ENCODE measurements at regions not wholly inside any gene's neighbourhood (a gene's known extent, or its start where the extent isn't known, plus 50 kb on each side); places are given as distances from the start of the nearest gene placed in this dataset.

DNA sequence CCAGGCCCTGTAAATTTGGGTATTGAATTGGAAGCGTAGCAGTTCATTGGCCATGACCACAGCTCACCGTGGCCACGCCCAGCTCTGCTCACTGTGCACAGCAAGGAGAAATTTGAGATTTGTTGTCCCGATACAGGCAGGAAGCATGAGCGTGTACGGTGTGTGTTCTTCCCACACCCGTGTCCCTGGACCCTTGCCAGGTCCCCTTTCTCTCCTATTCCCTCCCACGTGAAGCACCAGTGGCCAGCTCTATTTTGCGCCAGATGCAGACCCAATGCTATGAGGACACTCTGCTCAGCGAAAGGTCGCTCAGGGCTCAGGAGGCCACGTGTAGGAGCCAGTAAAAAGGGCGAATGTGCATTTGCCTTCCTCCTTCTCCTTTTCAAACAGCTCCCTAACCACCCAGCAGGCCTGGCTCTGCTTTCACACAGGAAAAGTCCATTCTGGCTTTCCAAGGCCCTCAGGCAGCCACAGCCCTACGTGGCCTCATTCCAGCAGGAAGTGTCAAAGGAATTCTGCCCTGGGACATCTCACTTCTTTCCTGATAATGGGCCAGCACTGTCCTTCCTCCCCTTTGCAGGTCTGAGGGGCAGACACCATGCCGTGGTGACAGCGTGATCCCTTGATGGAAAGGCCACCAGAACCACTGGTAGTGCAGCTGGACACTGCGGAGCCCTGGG is 499.2 kb upstream of the CDH4 start:
- Histone ChIP-seq H3K27me3 (ENCODE audit: control insufficient read depth, insufficient read depth, low read length) (peaks cover 11% of the 10 kb centered on the region), H3K4me2 (ENCODE audit: low read length) (no peak overlapping the region), H3K4me3 (ENCODE audit: low read length) (no peak overlapping the region), H3K9me3 (replicated peaks; ENCODE audit: low read length) (no peaks in the 10 kb centered on the region), H3K9ac (ENCODE audit: low read depth, low read length) (no peak overlapping the region), H3K4me1 (ENCODE audit: control insufficient read depth, insufficient read depth, low read length) (no peaks in the 10 kb centered on the region), H3K36me3 (ENCODE audit: insufficient read depth, low read length) (no peaks in the 10 kb centered on the region)

DNA sequence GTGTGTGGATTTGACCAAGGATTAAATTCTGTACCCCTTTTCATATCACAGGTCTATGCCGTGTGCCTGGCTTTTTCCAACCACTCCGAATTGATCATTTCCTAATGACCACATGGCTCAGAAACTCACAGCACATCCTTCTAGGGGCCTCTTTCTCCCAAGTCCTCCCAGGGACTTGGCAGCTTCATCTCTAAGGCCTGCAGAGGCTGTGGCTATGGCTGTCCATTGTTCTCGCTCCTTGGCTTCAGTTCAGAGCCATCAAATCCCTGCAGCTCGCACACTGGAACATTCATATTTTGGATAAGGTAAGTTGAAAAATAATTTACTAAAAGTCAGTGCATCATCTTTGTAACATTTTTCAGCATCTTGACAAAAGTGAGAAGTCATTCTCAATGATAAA is 497.2 kb upstream of the CDH4 start:
- H3K36me3 ChIP-seq (ENCODE audit: insufficient read depth, low read length), result no peaks in the 10 kb centered on the region
- no peaks in the 10 kb centered on the region for H3K4me1 ChIP-seq (ENCODE audit: control insufficient read depth, insufficient read depth, low read length)
- peaks cover 11% of the 10 kb centered on the region for H3K27me3 ChIP-seq (ENCODE audit: control insufficient read depth, insufficient read depth, low read length)
- H3K9me3 ChIP-seq (replicated peaks; ENCODE audit: low read length), result no peaks in the 10 kb centered on the region
- no peak overlapping the region for H3K4me2 ChIP-seq (ENCODE audit: low read length)
- H3K9ac ChIP-seq (ENCODE audit: low read depth, low read length), result no peak overlapping the region
- no peak overlapping the region for H3K4me3 ChIP-seq (ENCODE audit: low read length)

DNA sequence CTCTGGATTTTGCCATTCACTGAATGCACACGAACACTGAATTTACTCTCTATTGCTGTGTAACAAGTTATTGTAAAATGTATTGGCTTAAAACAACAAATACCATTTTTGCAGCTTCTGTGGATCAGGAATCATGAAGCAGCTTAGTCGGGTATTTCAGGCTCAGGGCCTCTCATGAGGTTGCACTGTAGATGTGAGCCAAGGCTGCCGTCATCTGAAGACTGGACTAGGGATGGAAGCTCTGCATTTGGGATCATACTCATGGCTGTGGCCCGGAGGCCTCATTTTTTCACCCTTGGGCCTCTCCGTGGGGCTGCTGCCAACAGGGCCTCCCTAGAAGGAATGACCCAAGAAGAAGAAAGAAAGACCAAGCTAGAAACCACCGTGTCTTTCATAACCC is 492.4 kb upstream of the CDH4 start:
- Histone ChIP-seq H3K9ac (ENCODE audit: low read depth, low read length) (no peak overlapping the region), H3K4me3 (ENCODE audit: low read length) (no peak overlapping the region), H3K36me3 (ENCODE audit: insufficient read depth, low read length) (no peaks in the 10 kb centered on the region), H3K4me1 (ENCODE audit: control insufficient read depth, insufficient read depth, low read length) (no peaks in the 10 kb centered on the region), H3K9me3 (replicated peaks; ENCODE audit: low read length) (no peaks in the 10 kb centered on the region), H3K27me3 (ENCODE audit: control insufficient read depth, insufficient read depth, low read length) (peaks cover 14% of the 10 kb centered on the region), H3K4me2 (ENCODE audit: low read length) (no peak overlapping the region)

DNA sequence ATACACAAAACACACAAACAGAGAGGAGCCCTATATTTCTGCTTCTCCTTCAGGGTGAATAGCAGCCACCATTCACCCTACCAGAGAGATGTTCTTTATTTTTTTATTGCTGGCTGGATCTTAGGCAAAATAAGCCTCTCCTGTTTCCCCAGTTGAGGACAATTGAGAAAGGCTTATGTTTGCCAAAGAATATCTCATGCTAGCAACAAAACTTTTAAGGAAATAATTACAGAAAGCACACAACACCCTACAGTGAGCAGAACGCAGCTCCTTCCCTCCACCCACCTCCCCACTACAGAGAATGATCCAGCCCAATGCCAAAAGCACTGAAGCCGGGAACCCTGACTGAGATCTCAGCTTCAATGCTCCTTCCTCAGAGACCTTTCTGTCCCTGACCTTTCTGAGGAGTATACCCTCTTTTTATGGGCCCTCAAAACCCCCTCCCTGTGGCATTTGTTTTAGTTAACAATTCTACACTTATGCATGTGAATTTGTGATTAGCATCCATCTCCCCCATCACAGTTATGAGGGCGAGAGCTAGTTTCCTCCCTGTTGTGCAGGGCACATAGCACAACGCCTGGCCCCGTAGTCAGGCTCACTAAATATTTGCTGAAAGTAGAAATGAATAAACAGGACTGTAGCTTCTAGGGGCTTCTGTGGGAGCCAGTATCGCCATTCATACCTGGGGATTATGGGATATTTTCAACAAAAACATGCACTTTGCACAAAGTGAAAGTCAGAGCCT is 491.6 kb upstream of the CDH4 start:
- Histone ChIP-seq H3K27me3 (ENCODE audit: control insufficient read depth, insufficient read depth, low read length) (peaks cover 20% of the 10 kb centered on the region), H3K9ac (ENCODE audit: low read depth, low read length) (no peak overlapping the region), H3K4me3 (ENCODE audit: low read length) (no peak overlapping the region), H3K9me3 (replicated peaks; ENCODE audit: low read length) (no peaks in the 10 kb centered on the region), H3K4me1 (ENCODE audit: control insufficient read depth, insufficient read depth, low read length) (no peaks in the 10 kb centered on the region), H3K36me3 (ENCODE audit: insufficient read depth, low read length) (no peaks in the 10 kb centered on the region), H3K4me2 (ENCODE audit: low read length) (no peak overlapping the region)

DNA sequence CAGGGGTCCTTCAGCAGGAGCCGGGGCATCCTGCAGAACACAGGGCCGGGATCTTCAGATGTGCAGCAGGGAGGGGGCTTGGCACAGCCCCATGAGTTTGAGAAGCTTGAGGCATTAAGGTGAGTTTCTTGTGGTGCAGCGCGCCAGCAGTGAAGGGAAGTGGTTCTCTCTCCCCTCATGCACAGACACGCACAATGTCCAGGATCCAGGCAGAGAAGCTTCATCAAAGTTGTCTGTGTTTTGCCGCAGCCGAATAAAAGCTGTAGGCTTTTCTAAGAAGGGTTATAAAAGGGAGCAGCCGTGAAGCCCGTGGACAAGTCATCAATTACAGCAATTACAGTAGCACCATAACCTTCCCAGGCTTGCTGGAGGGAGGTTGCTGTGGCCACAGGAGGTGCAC is 491.0 kb upstream of the CDH4 start:
- no peak overlapping the region for H3K4me2 ChIP-seq (ENCODE audit: low read length)

DNA sequence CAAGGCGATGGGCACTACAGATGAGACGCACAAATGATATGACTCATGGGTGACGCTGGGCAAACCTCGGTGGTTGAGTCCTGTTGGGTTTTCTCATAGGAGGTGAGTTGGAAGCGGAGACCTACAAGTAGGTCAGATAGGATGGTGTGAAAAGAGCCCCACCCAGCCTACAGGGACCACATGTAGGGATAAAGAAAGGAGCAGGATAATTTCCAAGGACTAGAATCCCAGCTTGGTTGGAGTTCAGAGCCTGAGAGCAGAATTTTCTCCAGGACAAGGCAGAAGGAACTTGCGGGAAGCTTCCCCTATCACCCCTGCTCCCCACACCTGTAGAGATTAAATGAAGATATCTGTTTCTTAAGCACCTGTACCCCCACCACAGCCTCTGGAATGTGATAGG is 489.7 kb upstream of the CDH4 start:
- H3K36me3 ChIP-seq (ENCODE audit: insufficient read depth, low read length), result no peaks in the 10 kb centered on the region
- no peak overlapping the region for H3K4me2 ChIP-seq (ENCODE audit: low read length)
- H3K27me3 ChIP-seq (ENCODE audit: control insufficient read depth, insufficient read depth, low read length), result peaks cover 38% of the 10 kb centered on the region
- no peaks in the 10 kb centered on the region for H3K9me3 ChIP-seq (replicated peaks; ENCODE audit: low read length)
- no peak overlapping the region for H3K4me3 ChIP-seq (ENCODE audit: low read length)
- H3K4me1 ChIP-seq (ENCODE audit: control insufficient read depth, insufficient read depth, low read length), result no peaks in the 10 kb centered on the region
- H3K9ac ChIP-seq (ENCODE audit: low read depth, low read length), result no peak overlapping the region

More for the DNA sequence above, 491.0 kb upstream of the CDH4 start:
- Histone ChIP-seq H3K9ac (ENCODE audit: low read depth, low read length) (no peak overlapping the region), H3K4me1 (ENCODE audit: control insufficient read depth, insufficient read depth, low read length) (no peaks in the 10 kb centered on the region), H3K27me3 (ENCODE audit: control insufficient read depth, insufficient read depth, low read length) (peaks cover 25% of the 10 kb centered on the region), H3K4me3 (ENCODE audit: low read length) (no peak overlapping the region), H3K9me3 (replicated peaks; ENCODE audit: low read length) (no peaks in the 10 kb centered on the region), H3K36me3 (ENCODE audit: insufficient read depth, low read length) (no peaks in the 10 kb centered on the region)

DNA sequence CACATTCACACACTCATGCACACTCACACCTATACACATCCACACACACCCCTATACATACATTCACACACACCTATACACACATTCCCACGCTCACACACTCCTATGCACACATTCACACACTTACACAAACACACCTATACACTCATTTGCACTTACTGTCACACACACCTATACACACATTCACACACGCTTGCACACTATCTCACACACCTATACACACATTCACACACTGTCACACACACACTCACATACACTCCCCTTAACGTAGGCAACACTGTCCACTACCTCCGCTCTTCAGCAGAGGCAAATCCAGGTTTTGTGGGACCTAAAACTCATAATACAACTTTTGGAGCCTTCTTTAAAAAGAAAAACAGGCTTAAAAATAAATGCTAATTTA is 487.7 kb upstream of the CDH4 start:
- no peak overlapping the region for H3K9ac ChIP-seq (ENCODE audit: low read depth, low read length)
- no peaks in the 10 kb centered on the region for H3K4me1 ChIP-seq (ENCODE audit: control insufficient read depth, insufficient read depth, low read length)
- no peak overlapping the region for H3K4me2 ChIP-seq (ENCODE audit: low read length)
- no peaks in the 10 kb centered on the region for H3K9me3 ChIP-seq (replicated peaks; ENCODE audit: low read length)
- H3K36me3 ChIP-seq (ENCODE audit: insufficient read depth, low read length), result no peaks in the 10 kb centered on the region
- no peak overlapping the region for H3K4me3 ChIP-seq (ENCODE audit: low read length)
- peaks cover 54% of the 10 kb centered on the region for H3K27me3 ChIP-seq (ENCODE audit: control insufficient read depth, insufficient read depth, low read length)

DNA sequence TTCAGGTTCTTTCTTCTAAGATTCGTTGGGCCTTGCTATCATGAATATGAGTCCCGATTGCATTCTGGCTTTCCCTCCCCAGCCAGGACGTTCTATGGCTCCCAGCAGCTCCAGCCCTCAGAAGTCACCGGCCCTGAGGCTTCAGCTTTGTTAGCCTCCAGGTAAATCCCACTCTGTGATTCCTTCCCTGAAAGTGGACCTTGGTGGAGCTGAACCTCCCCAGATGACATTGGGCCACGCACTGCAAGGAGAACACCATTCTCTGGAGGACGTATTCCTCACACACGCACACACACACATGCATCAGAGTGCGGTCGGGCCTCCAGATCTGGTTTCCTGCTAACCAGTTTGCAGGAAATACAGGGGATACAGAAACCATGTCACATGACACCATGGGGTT is 487.3 kb upstream of the CDH4 start:
- H3K9me3 ChIP-seq (replicated peaks; ENCODE audit: low read length), result no peaks in the 10 kb centered on the region
- peaks cover 57% of the 10 kb centered on the region for H3K27me3 ChIP-seq (ENCODE audit: control insufficient read depth, insufficient read depth, low read length)
- H3K4me2 ChIP-seq (ENCODE audit: low read length), result no peak overlapping the region
- no peaks in the 10 kb centered on the region for H3K4me1 ChIP-seq (ENCODE audit: control insufficient read depth, insufficient read depth, low read length)
- H3K9ac ChIP-seq (ENCODE audit: low read depth, low read length), result no peak overlapping the region
- no peaks in the 10 kb centered on the region for H3K36me3 ChIP-seq (ENCODE audit: insufficient read depth, low read length)
- H3K4me3 ChIP-seq (ENCODE audit: low read length), result no peak overlapping the region

DNA sequence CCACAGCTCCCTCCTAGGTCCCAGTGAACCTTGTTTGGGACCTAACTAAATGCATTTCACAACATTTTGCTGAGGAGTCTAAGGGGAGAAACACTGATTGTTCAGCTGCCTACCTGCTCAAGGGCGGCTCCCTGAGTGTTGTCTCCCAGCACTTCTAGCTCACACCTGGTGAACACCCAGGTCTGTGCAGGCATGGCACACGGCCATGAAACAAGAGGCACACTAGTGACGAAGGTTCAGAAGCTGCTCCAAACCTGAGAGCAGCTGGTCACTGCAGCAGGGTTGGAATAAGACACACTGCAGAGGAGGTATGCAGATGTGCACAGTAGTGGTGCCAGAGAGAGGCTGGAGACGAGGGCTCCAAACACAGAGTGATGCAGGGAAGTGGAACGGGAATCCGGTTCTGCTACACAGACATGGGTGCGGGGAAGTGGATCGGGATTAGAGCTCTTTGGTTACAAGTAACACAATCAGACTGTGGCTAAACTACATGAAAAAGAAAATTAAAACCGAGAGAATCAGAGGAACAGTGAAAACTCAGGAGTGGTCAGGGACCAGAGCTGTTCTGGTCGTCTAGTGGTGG is 486.1 kb upstream of the CDH4 start:
- H3K36me3 ChIP-seq (ENCODE audit: insufficient read depth, low read length), result no peaks in the 10 kb centered on the region
- H3K9me3 ChIP-seq (replicated peaks; ENCODE audit: low read length), result no peaks in the 10 kb centered on the region
- H3K4me3 ChIP-seq (ENCODE audit: low read length), result no peak overlapping the region
- H3K27me3 ChIP-seq (ENCODE audit: control insufficient read depth, insufficient read depth, low read length), result peaks cover 66% of the 10 kb centered on the region
- no peaks in the 10 kb centered on the region for H3K4me1 ChIP-seq (ENCODE audit: control insufficient read depth, insufficient read depth, low read length)
- H3K4me2 ChIP-seq (ENCODE audit: low read length), result no peak overlapping the region
- H3K9ac ChIP-seq (ENCODE audit: low read depth, low read length), result no peak overlapping the region

DNA sequence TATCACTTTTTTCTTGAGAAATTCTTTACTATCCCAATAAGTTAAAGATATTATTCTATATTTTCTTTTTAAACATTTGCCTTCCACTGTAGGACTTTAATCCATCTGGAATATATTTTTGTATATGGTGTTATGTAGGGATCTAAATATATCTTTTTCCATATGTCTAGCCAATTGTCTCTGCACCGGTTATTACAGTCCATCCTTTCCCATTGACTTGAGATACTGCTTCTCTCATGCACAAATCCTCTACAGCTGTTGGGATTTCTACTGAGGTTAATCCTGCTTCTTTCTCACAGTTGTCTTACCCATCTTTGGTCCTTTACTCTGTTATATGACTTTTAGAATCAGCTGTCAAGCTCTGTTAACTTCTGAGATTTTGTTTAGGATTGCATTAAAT is 483.8 kb upstream of the CDH4 start:
- Histone ChIP-seq H3K4me3 (ENCODE audit: low read length) (no peak overlapping the region), H3K4me1 (ENCODE audit: control insufficient read depth, insufficient read depth, low read length) (no peaks in the 10 kb centered on the region), H3K4me2 (ENCODE audit: low read length) (no peak overlapping the region), H3K9ac (ENCODE audit: low read depth, low read length) (no peak overlapping the region), H3K36me3 (ENCODE audit: insufficient read depth, low read length) (no peaks in the 10 kb centered on the region), H3K9me3 (replicated peaks; ENCODE audit: low read length) (no peaks in the 10 kb centered on the region), H3K27me3 (ENCODE audit: control insufficient read depth, insufficient read depth, low read length) (peaks cover 60% of the 10 kb centered on the region)

DNA sequence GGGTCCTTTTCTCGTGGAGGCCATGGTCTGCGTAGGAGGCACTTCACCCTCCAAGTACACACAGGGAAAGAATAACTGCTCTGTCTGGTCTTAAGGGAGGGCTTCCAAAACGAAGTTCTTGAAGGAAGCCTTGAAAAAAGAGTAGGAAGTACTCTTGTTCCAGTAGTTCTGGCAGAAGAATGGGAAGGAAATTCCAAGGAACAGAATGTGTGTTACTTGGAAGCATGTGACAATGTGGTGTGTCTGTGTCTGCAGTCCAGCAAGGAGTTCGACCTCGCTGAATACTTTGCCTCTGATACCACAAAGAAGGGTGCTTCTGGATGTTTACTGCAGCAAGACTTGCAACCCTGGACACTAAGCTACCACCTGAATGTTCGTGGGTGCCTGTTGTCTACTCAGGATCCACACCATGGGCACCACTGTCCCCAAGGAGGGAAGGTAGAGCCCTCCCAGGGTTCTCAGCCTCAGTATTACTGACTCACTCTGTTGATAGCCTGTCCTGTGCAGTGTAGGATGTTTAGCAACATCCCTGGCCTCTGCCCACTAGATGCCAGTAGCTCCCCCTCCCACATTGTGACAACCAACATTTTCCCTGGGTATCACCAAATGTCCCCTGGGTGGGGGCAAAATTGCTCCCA is 471.6 kb upstream of the CDH4 start:
- Histone ChIP-seq H3K4me3 (ENCODE audit: low read length) (no peak overlapping the region), H3K9me3 (replicated peaks; ENCODE audit: low read length) (no peaks in the 10 kb centered on the region), H3K36me3 (ENCODE audit: insufficient read depth, low read length) (no peaks in the 10 kb centered on the region), H3K9ac (ENCODE audit: low read depth, low read length) (no peak overlapping the region), H3K27me3 (ENCODE audit: control insufficient read depth, insufficient read depth, low read length) (peaks cover 49% of the 10 kb centered on the region), H3K4me2 (ENCODE audit: low read length) (no peak overlapping the region), H3K4me1 (ENCODE audit: control insufficient read depth, insufficient read depth, low read length) (no peaks in the 10 kb centered on the region)
